Smooth muscle cell (in vitro differentiated cells): ENCODE measurements at regions not wholly inside any gene's neighbourhood (a gene's known extent, or its start where the extent isn't known, plus 50 kb on each side); places are given as distances from the start of the nearest gene placed in this dataset.

Source experiments
- DNase-seq: peaks from one replicate; lab custom pipeline; 2025; ENCODE audit not compliant: unreplicated experiment; lab: John Stamatoyannopoulos, UW
- H2AFZ ChIP-seq: fragments of 200-600 bp; sonication (generic); 2 replicates; pipeline ENCODE4 v1.6.0; 2016; ENCODE audit warnings: antibody characterized with exemption, low read depth, mild to moderate bottlenecking
- H3F3A ChIP-seq: fragments of 200-600 bp; sonication (generic); 2 replicates; pipeline ENCODE4 v1.6.0; 2017; ENCODE audit warnings: antibody characterized with exemption, low read depth
- H3K27ac ChIP-seq: fragments of 200-600 bp; sonication (generic); 2 replicates; pipeline ENCODE4 v1.5.1; 2016; ENCODE audit warnings: low read depth, mild to moderate bottlenecking
- H3K27me3 ChIP-seq: fragments of 200-600 bp; sonication (generic); 2 replicates; pipeline ENCODE4 v1.6.1; 2016; ENCODE audit warnings: low read depth, mild to moderate bottlenecking
- H3K36me3 ChIP-seq: fragments of 200-600 bp; sonication (generic); 2 replicates; pipeline ENCODE4 v1.5.1; 2016; ENCODE audit warnings: low read depth
- H3K4me1 ChIP-seq: fragments of 200-600 bp; sonication (generic); 2 replicates; pipeline ENCODE4 v1.5.1; 2016; ENCODE audit warnings: low read depth
- H3K4me2 ChIP-seq: fragments of 200-600 bp; sonication (generic); 2 replicates; pipeline ENCODE4 v1.6.0; 2016; ENCODE audit warnings: mild to moderate bottlenecking
- H3K4me3 ChIP-seq: fragments of 200-600 bp; sonication (generic); 2 replicates; pipeline ENCODE4 v1.5.1; 2016; ENCODE audit warnings: mild to moderate bottlenecking
- H3K79me2 ChIP-seq: fragments of 200-600 bp; sonication (generic); 2 replicates; pipeline ENCODE4 v1.6.0; 2016; ENCODE audit warnings: low read depth, mild to moderate bottlenecking
- H3K9ac ChIP-seq: fragments of 200-600 bp; sonication (generic); 2 replicates; pipeline ENCODE4 v1.6.0; 2016; ENCODE audit warnings: low read depth
- H3K9me3 ChIP-seq: fragments of 200-600 bp; sonication (generic); replicated peaks from 2 replicates; pipeline ENCODE4 v1.5.1; 2016; ENCODE audit warnings: low read depth
- H4K20me1 ChIP-seq: fragments of 200-600 bp; sonication (generic); 2 replicates; pipeline ENCODE4 v1.6.0; 2016; ENCODE audit warnings: low read depth
- CTCF ChIP-seq: fragments of 200-600 bp; sonication (generic); IDR thresholded peaks from 2 replicates; pipeline ENCODE4 v1.5.1; 2017; ENCODE audit warnings: borderline replicate concordance, mild to moderate bottlenecking, antibody characterized with exemption; ENCODE audit not compliant: insufficient read depth, poor library complexity, severe bottlenecking
- WGBS: methylation state at CpG from one replicate; pipeline ENCODE4 v1.1.7; 2016; ENCODE audit warnings: low lambda C conversion rate; 5-methylcytosine and 5-hydroxymethylcytosine counted together

GRCh38 chr4:175070444-175070843, 152.3 kb downstream of the ADAM29 start:
- no peak overlapping the region for H3K4me3 ChIP-seq
- no peak overlapping the region for H2AFZ ChIP-seq
- H3K9me3 ChIP-seq, result no peaks in the 10 kb centered on the region
- no peak overlapping the region for H3K9ac ChIP-seq
- no peaks in the 10 kb centered on the region for H4K20me1 ChIP-seq
- peaks cover 9% of the 10 kb centered on the region for H3K4me1 ChIP-seq
- no peak for TF ChIP-seq CTCF
- H3K4me2 ChIP-seq, result no peak overlapping the region
- no peaks in the 10 kb centered on the region for H3K36me3 ChIP-seq
- WGBS, result 99% methylated on average over 3 of the region's 3 CpGs
- no peaks in the 10 kb centered on the region for H3K27me3 ChIP-seq
- H3K79me2 ChIP-seq, result no peaks in the 10 kb centered on the region
- H3K27ac ChIP-seq, result no peak overlapping the region
- no peak for DNase-seq
- no peaks in the 10 kb centered on the region for H3F3A ChIP-seq

GRCh38 chr4:175071123-175071522, 153.0 kb downstream of the ADAM29 start:
- Histone ChIP-seq H3K9ac (no peak overlapping the region), H3K27me3 (no peaks in the 10 kb centered on the region), H3K4me1 (peaks cover 9% of the 10 kb centered on the region), H4K20me1 (no peaks in the 10 kb centered on the region), H3K4me2 (peak overlapping the region; percentile 11), H3K27ac (no peak overlapping the region), H3F3A (no peaks in the 10 kb centered on the region), H3K36me3 (no peaks in the 10 kb centered on the region), H3K4me3 (no peak overlapping the region), H3K9me3 (no peaks in the 10 kb centered on the region), H2AFZ (no peak overlapping the region), H3K79me2 (no peaks in the 10 kb centered on the region)
- no peak for TF ChIP-seq CTCF
- no peak for DNase-seq
- WGBS, result 11% methylated on average over 3 of the region's 3 CpGs

- no peaks in the 10 kb centered on the region for H3K9me3 ChIP-seq
- H3K4me1 ChIP-seq, result no peaks in the 10 kb centered on the region
- H3F3A ChIP-seq, result no peaks in the 10 kb centered on the region
- no peaks in the 10 kb centered on the region for H3K79me2 ChIP-seq
- no peak for DNase-seq
- 100% methylated on average over 1 of the region's 1 CpG for WGBS
- no peak overlapping the region for H3K27ac ChIP-seq
- H3K27me3 ChIP-seq, result no peaks in the 10 kb centered on the region
- TF ChIP-seq CTCF, result no peak
- no peak overlapping the region for H3K4me3 ChIP-seq
- no peaks in the 10 kb centered on the region for H3K36me3 ChIP-seq
- no peak overlapping the region for H2AFZ ChIP-seq
- no peaks in the 10 kb centered on the region for H4K20me1 ChIP-seq
- no peak overlapping the region for H3K4me2 ChIP-seq
- H3K9ac ChIP-seq, result no peak overlapping the region
Measured at GRCh38 chr4:175087145-175087544, 169.0 kb downstream of the ADAM29 start.

GRCh38 chr4:175090116-175090515, 172.0 kb downstream of the ADAM29 start:
- Histone ChIP-seq H3F3A (no peaks in the 10 kb centered on the region), H3K79me2 (no peaks in the 10 kb centered on the region), H3K27me3 (no peaks in the 10 kb centered on the region), H3K4me3 (no peak overlapping the region), H3K9ac (no peak overlapping the region), H3K36me3 (no peaks in the 10 kb centered on the region), H3K4me1 (no peaks in the 10 kb centered on the region), H2AFZ (no peak overlapping the region), H3K9me3 (no peaks in the 10 kb centered on the region), H3K27ac (no peak overlapping the region), H4K20me1 (no peaks in the 10 kb centered on the region), H3K4me2 (no peak overlapping the region)
- no peak for TF ChIP-seq CTCF
- no peak for DNase-seq
- WGBS, result 91% methylated on average over 2 of the region's 2 CpGs
